ENCODE measurements at regions not wholly inside any gene's neighbourhood (a gene's known extent, or its start where the extent isn't known, plus 50 kb on each side); places are given as distances from the start of the nearest gene placed in this dataset.

GRCh38 chr2:52572469-52572894 is 1195.1 kb upstream of the CHAC2 start:
- DNase-seq (ENCODE audit: low read depth) = no peak
- H3K4me3 ChIP-seq (ENCODE audit: control insufficient read depth, low read depth, low read length) = no peak overlapping the region
- TF ChIP-seq CTCF (conservative IDR thresholded peaks at IDR 0.05; ENCODE audit: control insufficient read depth, insufficient read depth, low read depth, low read length) = no peak

- TF ChIP-seq CTCF (conservative IDR thresholded peaks at IDR 0.05; ENCODE audit: control insufficient read depth, insufficient read depth, low read depth, low read length) = no peak
- no peak overlapping the region for H3K4me3 ChIP-seq (ENCODE audit: control insufficient read depth, low read depth, low read length)
- DNase-seq (ENCODE audit: low read depth) = no peak
Measured at GRCh38 chr2:52571380-52572347, 1195.9 kb upstream of the CHAC2 start.

- H3K4me3 ChIP-seq (ENCODE audit: control insufficient read depth, low read depth, low read length) = no peak overlapping the region
- no peak for DNase-seq (ENCODE audit: low read depth)
- TF ChIP-seq CTCF (conservative IDR thresholded peaks at IDR 0.05; ENCODE audit: control insufficient read depth, insufficient read depth, low read depth, low read length) = no peak
Measured at GRCh38 chr2:52570716-52571115, 1196.9 kb upstream of the CHAC2 start.

- no peak for TF ChIP-seq CTCF (conservative IDR thresholded peaks at IDR 0.05; ENCODE audit: control insufficient read depth, insufficient read depth, low read depth, low read length)
- no peak overlapping the region for H3K4me3 ChIP-seq (ENCODE audit: control insufficient read depth, low read depth, low read length)
- no peak for DNase-seq (ENCODE audit: low read depth)
Measured at GRCh38 chr2:52563151-52563550, 1204.5 kb upstream of the CHAC2 start.

GRCh38 chr2:52558265-52558664 is 1209.3 kb upstream of the CHAC2 start:
- no peak for TF ChIP-seq CTCF (conservative IDR thresholded peaks at IDR 0.05; ENCODE audit: control insufficient read depth, insufficient read depth, low read depth, low read length)
- no peak for DNase-seq (ENCODE audit: low read depth)
- H3K4me3 ChIP-seq (ENCODE audit: control insufficient read depth, low read depth, low read length) = no peak overlapping the region

- TF ChIP-seq CTCF (conservative IDR thresholded peaks at IDR 0.05; ENCODE audit: control insufficient read depth, insufficient read depth, low read depth, low read length) = no peak
- H3K4me3 ChIP-seq (ENCODE audit: control insufficient read depth, low read depth, low read length) = no peak overlapping the region
- DNase-seq (ENCODE audit: low read depth) = no peak
Measured at GRCh38 chr2:52542297-52542696, 1225.3 kb upstream of the CHAC2 start.
